NCI-H2107 treated with DMSO at 0.1 percent for 48 hours (cell line): ENCODE measurements at regions not wholly inside any gene's neighbourhood (a gene's known extent, or its start where the extent isn't known, plus 50 kb on each side); places are given as distances from the start of the nearest gene placed in this dataset.

Experiments
- DNase-seq: peaks from one replicate; lab custom pipeline; 2025; ENCODE audit not compliant: unreplicated experiment; lab: John Stamatoyannopoulos, UW

- DNase-seq, result no peak
Measured at GRCh38 chr13:76715075-76715474, 171.1 kb downstream of the KCTD12 start.

- DNase-seq, result no peak
Measured at GRCh38 chr13:76713280-76713679, 172.9 kb downstream of the KCTD12 start.

GRCh38 chr13:76711550-76712182 is 174.5 kb downstream of the KCTD12 start:
- no peak for DNase-seq

GRCh38 chr13:76709851-76710250 is 176.4 kb downstream of the KCTD12 start:
- no peak for DNase-seq

- DNase-seq, result no peak
Measured at GRCh38 chr13:76708138-76708688, 178.0 kb downstream of the KCTD12 start.

- no peak for DNase-seq
Measured at GRCh38 chr13:76707360-76707759, 178.8 kb downstream of the KCTD12 start.

- no peak for DNase-seq
Measured at GRCh38 chr13:76703621-76704288, 182.4 kb downstream of the KCTD12 start.

GRCh38 chr13:76703216-76703615 is 183.0 kb downstream of the KCTD12 start:
- no peak for DNase-seq

GRCh38 chr13:76697288-76697687 is 188.9 kb downstream of the KCTD12 start:
- no peak for DNase-seq

GRCh38 chr13:76696370-76696769 is 189.8 kb downstream of the KCTD12 start:
- no peak for DNase-seq

- DNase-seq, result no peak
Measured at GRCh38 chr13:76693086-76693485, 193.1 kb downstream of the KCTD12 start.

GRCh38 chr13:76692346-76692745 is 193.9 kb downstream of the KCTD12 start:
- DNase-seq, result no peak

- DNase-seq, result no peak
Measured at GRCh38 chr13:76690611-76691010, 195.6 kb downstream of the KCTD12 start.

GRCh38 chr13:76687467-76687866 is 198.7 kb downstream of the KCTD12 start:
- no peak for DNase-seq

GRCh38 chr13:76685938-76686337 is 200.3 kb downstream of the KCTD12 start:
- DNase-seq, result no peak

GRCh38 chr13:76684336-76684735 is 201.9 kb downstream of the KCTD12 start:
- no peak for DNase-seq

- DNase-seq, result no peak
Measured at GRCh38 chr13:76683854-76684253, 202.4 kb downstream of the KCTD12 start.

- DNase-seq, result no peak
Measured at GRCh38 chr13:76683168-76683567, 203.0 kb downstream of the KCTD12 start.

- no peak for DNase-seq
Measured at GRCh38 chr13:76680112-76680511, 206.1 kb downstream of the KCTD12 start.

- DNase-seq, result no peak
Measured at GRCh38 chr13:76677043-76677442, 209.2 kb downstream of the KCTD12 start.

GRCh38 chr13:76672420-76672819 is 213.8 kb downstream of the KCTD12 start:
- no peak for DNase-seq

- no peak for DNase-seq
Measured at GRCh38 chr13:76668716-76669115, 217.5 kb downstream of the KCTD12 start.

- no peak for DNase-seq
Measured at GRCh38 chr13:76668141-76668540, 218.1 kb downstream of the KCTD12 start.
